Activated naive CD4-positive, alpha-beta T cell (primary cell): ENCODE measurements at regions not wholly inside any gene's neighbourhood (a gene's known extent, or its start where the extent isn't known, plus 50 kb on each side); places are given as distances from the start of the nearest gene placed in this dataset.
A peak's percentile ranks its signal among the peaks of the same experiment; 100 is the strongest.

ENCODE experiments used
- DNase-seq, 4 experiments: peaks; one replicate each; lab custom pipeline; 2025; lab: John Stamatoyannopoulos, UW

DNA sequence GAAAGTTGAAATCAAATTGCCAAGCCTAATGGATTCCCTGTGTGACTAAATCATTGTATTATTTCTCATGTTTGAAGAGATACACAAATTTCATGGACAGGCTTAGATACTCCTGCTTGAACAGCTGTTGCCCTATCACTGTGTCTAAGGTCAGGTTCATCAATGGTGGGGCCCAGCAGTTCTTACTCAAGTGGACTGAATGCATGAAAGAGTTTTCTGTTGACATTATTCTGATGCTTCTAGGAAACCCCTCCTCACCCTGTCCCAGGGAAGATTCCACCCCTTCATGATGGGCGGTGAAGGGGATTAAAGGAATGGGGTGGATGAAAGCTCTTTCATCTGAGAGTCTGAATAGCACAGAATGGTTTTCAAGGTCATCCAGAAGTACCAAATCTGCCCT, 148.8 kb downstream of the INO80D start:
- no peak for DNase-seq

DNA sequence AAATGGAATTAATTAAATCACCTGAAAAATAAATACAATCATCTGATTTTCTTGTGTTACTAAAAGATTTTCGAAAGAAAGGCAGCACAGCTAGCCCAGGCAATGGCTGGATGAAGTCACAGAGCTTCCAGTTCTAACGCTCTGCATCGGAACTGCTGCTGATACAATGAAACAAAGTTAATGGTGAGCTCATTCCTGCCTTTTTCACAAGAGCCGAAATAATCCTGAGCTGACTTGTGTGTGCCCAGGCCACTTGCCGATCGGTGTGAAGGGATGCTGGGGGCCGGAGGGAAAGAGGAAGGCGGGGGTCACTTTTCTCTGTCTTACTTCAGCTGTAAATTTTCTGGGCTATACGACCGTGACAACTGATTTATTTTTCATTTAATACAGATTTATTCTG, 149.5 kb downstream of the INO80D start:
- no peak for DNase-seq

DNA sequence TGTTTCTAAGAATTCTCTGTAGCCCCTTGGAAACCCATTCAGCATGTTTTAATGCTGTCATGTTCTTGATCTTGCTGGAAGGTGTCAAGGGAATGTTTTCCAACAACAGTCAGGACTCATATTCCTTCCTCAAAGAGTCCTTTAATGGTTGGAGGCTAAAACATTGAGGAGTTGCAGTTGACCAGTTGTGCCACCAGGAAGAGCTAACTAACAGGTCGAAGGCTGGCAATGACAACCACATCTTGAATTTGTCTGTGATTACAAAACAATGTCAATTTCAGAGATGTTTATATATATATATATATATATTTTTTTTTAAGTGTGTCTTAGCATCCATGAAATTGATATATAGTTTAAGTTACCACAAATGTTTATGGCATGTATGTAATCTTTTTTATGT, 151.5 kb downstream of the INO80D start:
- DNase-seq, result no peak

GRCh38 chr2:205932861-205933260, 153.1 kb downstream of the INO80D start:
- DNase-seq, result no peak

GRCh38 chr2:205931388-205931787, 154.6 kb downstream of the INO80D start:
- no peak for DNase-seq

- DNase-seq, result no peak
These were observed 155.8 kb downstream of the INO80D start for GRCh38 chr2:205930209-205930608.

DNA sequence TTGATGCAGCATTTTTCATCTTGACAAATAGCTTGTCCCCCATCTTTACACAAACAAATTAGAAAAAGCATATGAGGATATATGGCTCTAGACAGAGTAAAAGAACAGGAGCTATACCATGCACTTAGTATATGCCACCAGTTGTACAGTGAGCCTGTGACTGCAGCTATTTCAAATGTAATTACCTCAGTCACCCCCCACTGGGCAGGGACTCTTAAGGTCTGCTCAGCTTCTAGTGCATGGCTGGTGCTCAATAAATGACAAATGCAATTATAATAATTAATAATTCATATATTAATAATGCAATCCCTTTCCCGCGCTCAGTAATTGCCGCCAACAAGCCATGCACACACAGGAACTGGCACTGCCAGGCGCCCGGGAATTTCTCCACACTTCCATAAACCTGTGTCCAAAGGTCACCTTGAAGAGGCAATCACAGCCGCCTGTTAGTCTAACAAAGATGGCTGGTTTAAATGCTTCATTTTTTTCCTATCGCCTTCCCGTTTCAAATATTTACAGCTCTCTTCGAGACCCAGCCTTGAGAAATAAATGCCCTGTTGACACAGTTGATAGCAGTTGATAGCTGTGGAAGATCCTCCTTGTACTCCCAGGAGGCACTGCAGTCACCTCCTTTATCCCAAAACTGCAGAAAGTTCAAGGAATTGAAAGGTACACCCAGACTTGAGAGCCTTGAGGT, 156.6 kb downstream of the INO80D start:
- no peak for DNase-seq

GRCh38 chr2:205925373-205926337, 160.3 kb downstream of the INO80D start:
- peak; percentile 20 to 54 (median 40) for DNase-seq

DNA sequence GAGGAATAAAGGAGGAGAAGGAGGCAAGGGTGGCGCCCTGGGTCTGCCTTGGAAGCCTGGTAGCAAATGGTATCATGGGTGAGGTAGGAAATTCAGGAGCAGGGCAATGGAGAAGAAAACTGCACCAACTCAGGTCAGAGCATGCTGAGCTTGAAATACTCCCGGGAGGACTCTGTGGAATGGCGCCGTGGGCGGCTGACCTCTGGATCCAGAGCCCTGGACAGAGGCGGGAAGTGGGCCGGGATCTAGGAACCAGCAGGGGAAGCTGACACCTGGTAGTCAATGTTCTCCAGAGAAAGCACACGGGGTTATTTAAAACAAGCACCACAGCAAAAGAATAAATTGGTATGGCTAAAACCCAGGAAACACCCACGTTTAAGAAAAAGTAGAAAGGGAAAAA, 161.3 kb downstream of the INO80D start:
- DNase-seq, result no peak

DNA sequence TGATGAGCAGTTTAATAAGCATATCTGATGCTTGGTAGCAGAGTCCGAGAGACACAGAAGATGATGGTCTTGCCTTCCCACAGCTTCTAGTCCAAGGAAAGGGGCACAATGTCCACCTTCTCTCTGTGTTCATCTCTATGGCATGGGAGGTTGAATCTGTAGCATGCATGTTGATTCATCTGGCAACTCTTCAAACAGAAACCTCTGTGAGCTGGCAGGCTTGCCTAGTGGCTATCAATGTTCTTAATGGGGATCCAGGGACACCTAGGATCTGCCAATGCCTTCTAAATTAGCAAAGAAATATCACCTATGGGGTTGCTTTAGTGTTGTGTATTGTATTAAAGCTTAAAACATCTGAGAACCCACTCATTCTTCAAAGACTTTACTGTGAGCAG, 170.8 kb downstream of the INO80D start:
- DNase-seq, result no peak

GRCh38 chr2:205914213-205915129, 171.5 kb downstream of the INO80D start:
- DNase-seq, result no peak

DNA sequence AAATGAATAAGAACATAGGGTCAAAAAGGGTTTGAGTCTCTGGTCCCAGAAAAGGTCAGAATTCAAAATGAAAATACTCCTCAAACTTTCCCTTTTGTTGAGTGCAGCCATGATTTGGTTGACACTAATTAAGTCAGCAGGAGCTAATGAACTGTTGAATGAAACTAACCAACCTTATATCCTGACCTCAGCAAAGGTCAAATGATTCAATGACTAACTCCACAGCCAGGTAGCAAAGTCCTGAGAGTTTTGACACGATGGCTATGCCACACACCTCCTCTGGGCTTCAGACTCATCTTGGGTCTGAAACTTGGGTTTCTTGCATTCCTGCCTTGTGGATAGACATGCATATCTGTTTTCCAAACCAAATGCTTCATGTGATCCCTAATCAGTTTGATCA, 172.3 kb downstream of the INO80D start:
- DNase-seq, result no peak

DNA sequence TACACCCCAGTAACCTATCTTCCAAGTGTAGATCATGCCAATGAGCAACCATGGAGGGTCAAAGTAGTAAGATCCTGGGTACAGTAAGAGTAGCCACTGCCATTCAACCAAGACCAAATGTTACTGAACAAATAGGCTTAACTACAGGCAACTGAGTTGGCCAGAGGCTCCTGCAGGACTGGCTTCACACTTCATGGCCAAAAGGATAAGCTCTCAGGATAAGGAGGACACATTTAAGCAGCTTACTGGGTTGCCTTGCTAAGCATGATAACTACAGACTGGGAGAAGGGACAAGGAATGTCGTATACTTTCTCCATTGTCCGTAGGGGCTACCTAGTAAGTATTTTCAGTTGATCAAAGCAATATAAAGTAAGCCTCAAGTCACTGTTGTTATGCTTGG, 174.7 kb downstream of the INO80D start:
- DNase-seq, result no peak

- no peak for DNase-seq
These were observed 176.8 kb downstream of the INO80D start for GRCh38 chr2:205909184-205909572.

- no peak for DNase-seq
These were observed 177.5 kb downstream of the INO80D start for GRCh38 chr2:205908212-205909183.

GRCh38 chr2:205906419-205906818, 179.6 kb downstream of the INO80D start:
- DNase-seq, result no peak

- no peak for DNase-seq
These were observed 180.4 kb downstream of the INO80D start for GRCh38 chr2:205905576-205905975.

- no peak for DNase-seq
These were observed 181.1 kb downstream of the INO80D start for GRCh38 chr2:205904873-205905272.

GRCh38 chr2:205903549-205904129, 182.3 kb downstream of the INO80D start:
- no peak for DNase-seq

GRCh38 chr2:205902900-205903237, 183.1 kb downstream of the INO80D start:
- no peak for DNase-seq
